ENCODE measurements at regions not wholly inside any gene's neighbourhood (a gene's known extent, or its start where the extent isn't known, plus 50 kb on each side); places are given as distances from the start of the nearest gene placed in this dataset.

DNA sequence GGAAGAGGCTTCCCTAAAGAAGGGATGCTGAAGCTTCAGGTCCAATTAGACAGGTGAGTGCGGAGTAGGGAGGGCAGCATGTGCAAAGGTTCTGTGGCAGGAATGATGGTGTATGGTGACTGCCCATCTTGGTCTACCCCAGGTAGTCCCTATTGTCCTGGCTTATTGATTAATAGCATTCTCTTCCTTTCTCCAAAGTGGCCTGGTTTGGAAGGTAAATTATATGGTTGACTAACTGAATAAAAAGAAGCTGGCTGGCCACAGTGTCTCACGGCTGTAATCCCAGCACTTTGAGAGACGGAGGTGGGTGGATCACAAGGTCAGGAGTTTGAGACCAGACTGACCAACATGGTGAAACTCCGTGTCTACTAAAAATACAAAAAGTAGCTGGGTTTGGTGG is 230.5 kb downstream of the MIAT start:
- Histone ChIP-seq H3K4me1 (ENCODE audit: control insufficient read depth in 1 of 2, insufficient read depth in 1 of 2, low read depth in 1 of 2, low read length in 1 of 2) (no peaks in the 10 kb centered on the region), H3K4me3 (ENCODE audit: low read depth in 1 of 2, low read length in 1 of 2) (no peak overlapping the region), H3K27ac (no peak overlapping the region)

DNA sequence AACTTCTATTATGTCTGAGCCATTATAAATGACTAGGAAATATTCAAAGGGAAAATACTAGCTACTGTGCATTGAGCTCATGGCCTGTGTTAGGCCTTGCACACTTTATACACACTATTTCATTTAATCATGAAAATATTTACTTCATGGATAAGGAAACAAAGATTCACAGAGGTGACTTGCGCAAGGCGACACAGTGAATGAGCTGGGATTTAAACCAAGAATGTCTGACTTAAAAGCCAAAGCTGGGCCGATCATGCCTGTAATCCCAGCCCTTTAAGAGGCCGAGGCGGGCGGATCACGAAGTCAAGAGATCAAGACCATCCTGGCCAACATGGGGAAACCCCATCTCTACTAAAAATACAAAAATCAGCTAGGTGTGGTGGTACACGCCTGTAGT is 231.5 kb downstream of the MIAT start:
- no peak overlapping the region for H3K4me3 ChIP-seq (ENCODE audit: low read depth in 1 of 2, low read length in 1 of 2)
- H3K9me3 ChIP-seq, result no peaks in the 10 kb centered on the region
- H3K27ac ChIP-seq, result no peak overlapping the region
- H3K36me3 ChIP-seq, result no peaks in the 10 kb centered on the region
- peaks cover 35% of the 10 kb centered on the region for H3K27me3 ChIP-seq
- H3K4me1 ChIP-seq (ENCODE audit: control insufficient read depth in 1 of 2, insufficient read depth in 1 of 2, low read depth in 1 of 2, low read length in 1 of 2), result no peaks in the 10 kb centered on the region
- no peak for TF ChIP-seq CTCF (IDR thresholded peaks at IDR 0.05)

More for the DNA sequence above, 230.5 kb downstream of the MIAT start:
- Histone ChIP-seq H3K27me3 (peaks cover 25% of the 10 kb centered on the region), H3K36me3 (no peaks in the 10 kb centered on the region), H3K9me3 (no peaks in the 10 kb centered on the region)
- TF ChIP-seq CTCF (IDR thresholded peaks at IDR 0.05), result no peak

- TF ChIP-seq CTCF (IDR thresholded peaks at IDR 0.05), result no peak
- no peaks in the 10 kb centered on the region for H3K4me1 ChIP-seq (ENCODE audit: control insufficient read depth in 1 of 2, insufficient read depth in 1 of 2, low read depth in 1 of 2, low read length in 1 of 2)
- H3K27me3 ChIP-seq, result peaks cover 40% of the 10 kb centered on the region
- H3K9me3 ChIP-seq, result no peaks in the 10 kb centered on the region
- H3K36me3 ChIP-seq, result no peaks in the 10 kb centered on the region
- no peak overlapping the region for H3K27ac ChIP-seq
- no peak overlapping the region for H3K4me3 ChIP-seq (ENCODE audit: low read depth in 1 of 2, low read length in 1 of 2)
Measured at GRCh38 chr22:26889802-26890201, 232.4 kb downstream of the MIAT start.

DNA sequence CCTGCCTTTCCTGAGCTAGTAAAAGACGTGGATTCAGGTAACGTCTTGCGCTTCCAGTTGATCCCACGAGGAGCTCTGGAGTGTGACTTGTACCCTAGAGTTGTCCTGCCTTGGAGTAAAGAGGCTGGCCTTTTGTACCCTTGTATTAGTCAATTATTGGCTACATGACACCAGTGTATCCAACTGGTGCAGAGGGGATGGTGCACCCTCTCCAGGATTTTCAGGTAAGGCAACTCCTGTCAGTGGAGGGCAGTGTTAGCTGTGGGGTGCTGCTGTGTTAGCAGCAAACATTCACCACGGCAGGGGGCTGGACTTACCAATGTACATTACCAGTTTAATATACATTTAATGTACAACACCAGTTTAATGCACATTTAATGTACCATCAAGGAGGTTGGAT is 233.5 kb downstream of the MIAT start:
- H3K4me1 ChIP-seq (ENCODE audit: control insufficient read depth in 1 of 2, insufficient read depth in 1 of 2, low read depth in 1 of 2, low read length in 1 of 2), result no peaks in the 10 kb centered on the region
- no peak for TF ChIP-seq CTCF (IDR thresholded peaks at IDR 0.05)

DNA sequence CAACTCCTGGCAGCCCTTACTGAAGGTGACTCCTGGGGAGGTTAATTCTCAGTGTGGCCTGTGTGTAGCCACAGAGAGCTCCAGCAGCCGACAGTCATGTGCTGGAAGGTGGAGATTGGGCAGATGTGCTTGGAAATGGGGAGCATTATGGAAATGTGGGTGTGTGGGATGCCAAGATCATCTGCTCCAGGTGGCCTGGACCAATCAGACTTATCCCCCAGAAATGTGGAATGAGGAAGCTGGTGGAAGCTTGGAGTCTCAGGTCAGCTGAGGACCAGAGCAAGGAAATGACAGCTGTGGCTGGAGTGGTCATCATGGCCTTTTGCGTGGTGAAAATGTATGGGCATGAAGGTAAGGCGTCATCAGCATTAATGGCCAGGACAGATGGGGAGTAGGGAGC is 234.0 kb downstream of the MIAT start:
- peaks cover 47% of the 10 kb centered on the region for H3K27me3 ChIP-seq
- no peak overlapping the region for H3K27ac ChIP-seq
- no peaks in the 10 kb centered on the region for H3K4me1 ChIP-seq (ENCODE audit: control insufficient read depth in 1 of 2, insufficient read depth in 1 of 2, low read depth in 1 of 2, low read length in 1 of 2)
- TF ChIP-seq CTCF (IDR thresholded peaks at IDR 0.05), result no peak
- H3K9me3 ChIP-seq, result no peaks in the 10 kb centered on the region
- no peaks in the 10 kb centered on the region for H3K36me3 ChIP-seq
- no peak overlapping the region for H3K4me3 ChIP-seq (ENCODE audit: low read depth in 1 of 2, low read length in 1 of 2)

More for the DNA sequence above, 233.5 kb downstream of the MIAT start:
- no peaks in the 10 kb centered on the region for H3K36me3 ChIP-seq
- no peak overlapping the region for H3K27ac ChIP-seq
- H3K27me3 ChIP-seq, result peaks cover 42% of the 10 kb centered on the region
- no peak overlapping the region for H3K4me3 ChIP-seq (ENCODE audit: low read depth in 1 of 2, low read length in 1 of 2)
- H3K9me3 ChIP-seq, result no peaks in the 10 kb centered on the region
